Gastrocnemius medialis (tissue), 4 donors: ENCODE measurements at regions not wholly inside any gene's neighbourhood (a gene's known extent, or its start where the extent isn't known, plus 50 kb on each side); places are given as distances from the start of the nearest gene placed in this dataset.

Source experiments
- ATAC-seq, 2 donors: fragments of 150-250 bp; one replicate each; pipeline ENCODE4 v1.9.1; 2016
- DNase-seq, 2 donors: peaks; one replicate each; pipeline ENCODE4 v3.0.0-alpha.2; 2019
- H3K27ac ChIP-seq, 4 donors: fragments of 200-600 bp; sonication (generic); 1 replicate in 1 of 4; 2 replicates in 3 of 4; pipeline ENCODE4 v1.5.1; 2016 to 2018; ENCODE audit warnings: mild to moderate bottlenecking in 2 of 4, moderate library complexity in 1 of 4
- H3K27me3 ChIP-seq, 3 donors: fragments of 200-600 bp; sonication (generic) in 2 of 3; 1 replicate in 1 of 3; 2 replicates in 2 of 3; pipeline versions ENCODE4 v1.5.1 to v1.6.0; 2016 to 2019; ENCODE audit warnings: mild to moderate bottlenecking in 1 of 3, moderate library complexity in 1 of 3
- H3K36me3 ChIP-seq, 2 donors: fragments of 200-600 bp; sonication (generic) in 1 of 2; one replicate each; pipeline ENCODE4 v1.5.1; 2017 to 2018
- H3K4me1 ChIP-seq, 2 donors: fragments of 200-600 bp; sonication (generic) in 1 of 2; one replicate each; pipeline ENCODE4 v1.5.1; 2016 to 2017; ENCODE audit warnings: mild to moderate bottlenecking in 2 of 2
- H3K4me3 ChIP-seq, 4 donors: fragments of 200-600 bp; sonication (generic) in 3 of 4; 1 replicate in 1 of 4; 2 replicates in 3 of 4; pipeline ENCODE4 v1.5.1; 2016 to 2019; ENCODE audit warnings: mild to moderate bottlenecking in 2 of 4
- H3K9me3 ChIP-seq, 3 donors: fragments of 200-600 bp; sonication (generic) in 2 of 3; 1 replicate in 1 of 3; 2 replicates in 2 of 3; pipeline ENCODE4 v1.5.1; 2016 to 2019
- POLR2A ChIP-seq, 2 donors: fragments of 450-650 bp; IDR thresholded peaks; one replicate each; pipeline ENCODE4 v1.6.1; 2017; ENCODE audit warnings: antibody characterized with exemption in 2 of 2, mild to moderate bottlenecking in 2 of 2, moderate library complexity in 2 of 2
- in situ Hi-C, 4 donors: fragments of 200-750 bp; cut with MboI; loops; one replicate each; pipeline versions ENCODE4 v1.15.0 to v1.8.0; 2017; ENCODE audit warnings: low sequenced_read_pairs in 4 of 4
- intact Hi-C: fragments of 100-400 bp; cut with DNase I; formaldehyde crosslinking; loops from one replicate; pipeline ENCODE4 v1.15.1; 2023; ENCODE audit warnings: low total_unique reads
- TF ChIP-seq, protein P1 (sequence below), 5 experiments: fragments of 450-650 bp in 3 of 5; fragments of 200-600 bp in 2 of 5; sonication (generic) in 2 of 5; IDR thresholded peaks in 4 of 5; conservative IDR thresholded peaks in 1 of 5; 1 replicate in 4 of 5; 2 replicates in 1 of 5; pipeline ENCODE4 v1.5.1; 2016 to 2019; ENCODE audit warnings: antibody characterized with exemption in 5 of 5, mild to moderate bottlenecking in 3 of 5, moderate library complexity in 3 of 5

GRCh38 chr4:186782302-186782701 lies 58.6 kb upstream of the FAT1 start:
- ATAC-seq: no peak
- Histone ChIP-seq H3K4me3 (no peak overlapping the region), H3K27ac (no peak overlapping the region), H3K4me1 (no peaks in the 10 kb centered on the region), H3K27me3 (no peaks in the 10 kb centered on the region), H3K9me3 (no peaks in the 10 kb centered on the region), H3K36me3 (no peaks in the 10 kb centered on the region)
- DNase-seq: no peak
- TF ChIP-seq POLR2A (IDR thresholded peaks at IDR 0.05): no peak
- TF ChIP-seq, protein P1, sequence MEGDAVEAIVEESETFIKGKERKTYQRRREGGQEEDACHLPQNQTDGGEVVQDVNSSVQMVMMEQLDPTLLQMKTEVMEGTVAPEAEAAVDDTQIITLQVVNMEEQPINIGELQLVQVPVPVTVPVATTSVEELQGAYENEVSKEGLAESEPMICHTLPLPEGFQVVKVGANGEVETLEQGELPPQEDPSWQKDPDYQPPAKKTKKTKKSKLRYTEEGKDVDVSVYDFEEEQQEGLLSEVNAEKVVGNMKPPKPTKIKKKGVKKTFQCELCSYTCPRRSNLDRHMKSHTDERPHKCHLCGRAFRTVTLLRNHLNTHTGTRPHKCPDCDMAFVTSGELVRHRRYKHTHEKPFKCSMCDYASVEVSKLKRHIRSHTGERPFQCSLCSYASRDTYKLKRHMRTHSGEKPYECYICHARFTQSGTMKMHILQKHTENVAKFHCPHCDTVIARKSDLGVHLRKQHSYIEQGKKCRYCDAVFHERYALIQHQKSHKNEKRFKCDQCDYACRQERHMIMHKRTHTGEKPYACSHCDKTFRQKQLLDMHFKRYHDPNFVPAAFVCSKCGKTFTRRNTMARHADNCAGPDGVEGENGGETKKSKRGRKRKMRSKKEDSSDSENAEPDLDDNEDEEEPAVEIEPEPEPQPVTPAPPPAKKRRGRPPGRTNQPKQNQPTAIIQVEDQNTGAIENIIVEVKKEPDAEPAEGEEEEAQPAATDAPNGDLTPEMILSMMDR (IDR thresholded peaks at IDR 0.05 in 4 of 5, conservative IDR thresholded peaks at IDR 0.05 in 1 of 5): no peak
- in situ Hi-C loops: no loop called here
- intact Hi-C loops: no loop called here

GRCh38 chr4:186787536-186787935 lies 63.9 kb upstream of the FAT1 start:
- ATAC-seq (no peak), DNase-seq (no peak)
- Histone ChIP-seq H3K4me1 (no peaks in the 10 kb centered on the region), H3K4me3 (no peak overlapping the region), H3K9me3 (no peaks in the 10 kb centered on the region), H3K27me3 (no peaks in the 10 kb centered on the region), H3K36me3 (no peaks in the 10 kb centered on the region), H3K27ac (no peak overlapping the region)
- intact Hi-C loops: no loop called here
- in situ Hi-C loops: no loop called here
- TF ChIP-seq, protein P1 (IDR thresholded peaks at IDR 0.05 in 4 of 5, conservative IDR thresholded peaks at IDR 0.05 in 1 of 5): no peak
- TF ChIP-seq POLR2A (IDR thresholded peaks at IDR 0.05): no peak

DNA sequence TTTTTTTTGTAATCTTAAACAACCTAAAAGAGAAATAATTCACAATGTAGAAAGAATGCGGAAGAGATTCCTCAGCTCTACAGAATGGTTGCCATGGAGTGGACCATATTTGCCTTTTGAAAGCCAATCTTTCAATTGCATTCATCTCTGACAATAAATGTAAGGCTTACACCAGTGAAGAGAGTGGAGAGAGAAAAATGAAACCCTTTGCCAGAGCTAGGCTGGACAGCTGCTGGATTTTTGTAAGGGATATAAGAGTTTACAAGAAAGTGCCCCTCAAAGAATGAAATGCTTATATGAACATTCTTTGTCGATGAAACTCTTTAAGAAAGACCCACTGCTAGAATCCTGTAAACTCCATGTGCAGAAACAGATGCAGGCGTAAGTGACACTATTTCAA lies 66.0 kb upstream of the FAT1 start:
- Histone ChIP-seq H3K4me3 (no peak overlapping the region), H3K4me1 (no peaks in the 10 kb centered on the region), H3K36me3 (no peaks in the 10 kb centered on the region), H3K27me3 (no peaks in the 10 kb centered on the region), H3K9me3 (no peaks in the 10 kb centered on the region), H3K27ac (no peak overlapping the region)
- DNase-seq (no peak), ATAC-seq (no peak)
- in situ Hi-C loops: no loop called here
- no peak for TF ChIP-seq POLR2A (IDR thresholded peaks at IDR 0.05)
- intact Hi-C loops: no loop called here

DNA sequence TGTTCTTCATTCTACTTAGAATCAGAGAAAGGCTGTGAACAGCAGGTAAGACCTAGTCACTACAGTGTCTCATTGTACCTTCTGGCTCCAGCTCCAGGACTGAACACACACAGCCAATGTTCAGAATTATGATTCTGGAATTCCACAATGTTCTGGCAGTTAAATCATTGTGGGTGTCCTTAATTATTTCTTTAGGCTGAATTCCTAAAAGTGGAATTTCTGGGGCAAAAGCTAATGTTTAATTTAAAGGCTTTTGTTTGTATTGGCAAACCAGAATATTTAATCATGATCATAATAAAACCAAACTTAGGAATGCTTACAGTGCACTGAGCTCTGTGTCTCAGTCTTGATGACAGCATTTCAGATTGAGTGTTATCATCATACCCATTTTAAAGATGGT lies 67.0 kb upstream of the FAT1 start:
- Histone ChIP-seq H3K27me3 (no peaks in the 10 kb centered on the region), H3K4me1 (no peaks in the 10 kb centered on the region), H3K36me3 (no peaks in the 10 kb centered on the region), H3K27ac (no peak overlapping the region), H3K9me3 (no peaks in the 10 kb centered on the region), H3K4me3 (no peak overlapping the region)
- no peak for DNase-seq
- in situ Hi-C loops (no loop called here), intact Hi-C loops (no loop called here)
- TF ChIP-seq POLR2A (IDR thresholded peaks at IDR 0.05): no peak
- TF ChIP-seq, protein P1 (IDR thresholded peaks at IDR 0.05 in 4 of 5, conservative IDR thresholded peaks at IDR 0.05 in 1 of 5): no peak
- no peak for ATAC-seq

- no peak for ATAC-seq
- no peaks in the 10 kb centered on the region for H3K36me3 ChIP-seq
- no peaks in the 10 kb centered on the region for H3K4me1 ChIP-seq
- DNase-seq: no peak
- no peaks in the 10 kb centered on the region for H3K27me3 ChIP-seq
- TF ChIP-seq, protein P1 (IDR thresholded peaks at IDR 0.05 in 4 of 5, conservative IDR thresholded peaks at IDR 0.05 in 1 of 5): no peak
- TF ChIP-seq POLR2A (IDR thresholded peaks at IDR 0.05): no peak
- no peaks in the 10 kb centered on the region for H3K9me3 ChIP-seq
- in situ Hi-C loops: no loop called here
- H3K27ac ChIP-seq: no peak overlapping the region
- intact Hi-C loops: no loop called here
- no peak overlapping the region for H3K4me3 ChIP-seq
Measured at GRCh38 chr4:186792728-186793366, 69.2 kb upstream of the FAT1 start.
